ENCODE measurements at regions not wholly inside any gene's neighbourhood (a gene's known extent, or its start where the extent isn't known, plus 50 kb on each side); places are given as distances from the start of the nearest gene placed in this dataset.

GRCh38 chr2:120833127-120833675 lies 97.5 kb downstream of the GLI2 start:
- peak; percentile 42 for TF ChIP-seq RAD21 (IDR thresholded peaks at IDR 0.05; ENCODE audit: low read depth)
- no peak for TF ChIP-seq EZH2phosphoT487 (IDR thresholded peaks at IDR 0.05; ENCODE audit: borderline replicate concordance)
- Histone ChIP-seq H3K4me2 (ENCODE audit: low read length) (no peak overlapping the region), H3K9me2 (ENCODE audit: insufficient read depth) (no peaks in the 10 kb centered on the region), H2AFZ (ENCODE audit: low read depth, low read length, poor library complexity, severe bottlenecking) (no peak overlapping the region), H3K9ac (ENCODE audit: low read length) (no peak overlapping the region), H3K27me3 (ENCODE audit: insufficient read depth, low read length) (no peaks in the 10 kb centered on the region), H3K36me3 (ENCODE audit: control insufficient read depth in 1 of 2, insufficient read depth in 2 of 2, low read length in 2 of 2) (no peaks in the 10 kb centered on the region), H3K9me3 (ENCODE audit: control insufficient read depth in 1 of 2, insufficient read depth in 1 of 2, low read depth in 1 of 2, low read length in 2 of 2) (no peaks in the 10 kb centered on the region), H3K4me3 (replicated peaks in 1 of 2; ENCODE audit: low read depth in 1 of 2, low read length in 2 of 2) (no peak overlapping the region), H3K27ac (ENCODE audit: low read depth, low read length) (no peak overlapping the region), H3K4me1 (ENCODE audit: control insufficient read depth in 1 of 2, insufficient read depth in 2 of 2, low read length in 2 of 2) (no peaks in the 10 kb centered on the region), H4K20me1 (ENCODE audit: insufficient read depth) (no peaks in the 10 kb centered on the region), H3K79me2 (ENCODE audit: insufficient read depth, low read length) (no peaks in the 10 kb centered on the region)
- DNase-seq (ENCODE audit: low read depth, low spot score) (no peak), ATAC-seq (peak; percentile 36; the same call in 1 of the 2 replicates)
- CTCF ChIA-PET = no interaction called here
- intact Hi-C loops (cut with micrococcal nuclease) = no loop called here
- RAD21 ChIA-PET (ENCODE audit: low non-redundant PET in 1 of 2, low total read pairs in 2 of 2, uncharacterized antibody in 2 of 2, unreplicated experiment in 2 of 2) = no interaction called here
- BruUV-seq (replicated peaks) = no TSS peak
- POLR2A ChIA-PET = no interaction called here

- CTCF ChIA-PET = no interaction called here
- no peaks in the 10 kb centered on the region for H3K36me3 ChIP-seq (ENCODE audit: control insufficient read depth in 1 of 2, insufficient read depth in 2 of 2, low read length in 2 of 2)
- ATAC-seq = no peak
- no peak for TF ChIP-seq ATF3 (IDR thresholded peaks at IDR 0.05)
- TF ChIP-seq TCF7L2 (IDR thresholded peaks at IDR 0.05; ENCODE audit: borderline replicate concordance, extremely low read depth, insufficient read depth, insufficient read length) = no peak
- TF ChIP-seq ZBTB33 (IDR thresholded peaks at IDR 0.05; ENCODE audit: extremely low read depth, insufficient replicate concordance, low read length) = no peak
- TF ChIP-seq RAD21 (IDR thresholded peaks at IDR 0.05; ENCODE audit: low read depth) = no peak
- no peak for TF ChIP-seq SRF (IDR thresholded peaks at IDR 0.05; ENCODE audit: low read depth)
- TF ChIP-seq ZNF274 (IDR thresholded peaks at IDR 0.05; ENCODE audit: low read depth, low read length) = no peak
- TF ChIP-seq SP1 (IDR thresholded peaks at IDR 0.05; ENCODE audit: low read depth) = no peak
- no peak for TF ChIP-seq CTCF (IDR thresholded peaks at IDR 0.05 in 2 of 3, conservative IDR thresholded peaks at IDR 0.05 in 1 of 3; ENCODE audit: borderline replicate concordance in 1 of 3, insufficient read depth in 1 of 3, low read depth in 2 of 3, low read length in 2 of 3)
- no peak for TF ChIP-seq SIN3A (IDR thresholded peaks at IDR 0.05; ENCODE audit: low read depth)
- TF ChIP-seq EZH2 (IDR thresholded peaks at IDR 0.05) = no peak
- no peak for TF ChIP-seq EGR1 (IDR thresholded peaks at IDR 0.05; ENCODE audit: low read depth)
- no peak for TF ChIP-seq ELF1 (IDR thresholded peaks at IDR 0.05; ENCODE audit: borderline replicate concordance, low read depth)
- TF ChIP-seq JUND (IDR thresholded peaks at IDR 0.05) = no peak
- no peak for TF ChIP-seq FOSL1 (IDR thresholded peaks at IDR 0.05; ENCODE audit: low read depth)
- no peak for TF ChIP-seq POLR2AphosphoS5 (IDR thresholded peaks at IDR 0.05; ENCODE audit: low read depth, low read length)
- no peak for TF ChIP-seq CEBPB (IDR thresholded peaks at IDR 0.05; ENCODE audit: low read depth)
- TF ChIP-seq MAX (IDR thresholded peaks at IDR 0.05) = no peak
Observed at GRCh38 chr2:120834206-120834605, 98.5 kb downstream of the GLI2 start.

More at GRCh38 chr2:120834206-120834605, 98.5 kb downstream of the GLI2 start:
- DNase-seq (ENCODE audit: low read depth, low spot score) = no peak
- no peaks in the 10 kb centered on the region for H3K4me1 ChIP-seq (ENCODE audit: control insufficient read depth in 1 of 2, insufficient read depth in 2 of 2, low read length in 2 of 2)
- ChIA-PET RAD21 (ENCODE audit: low non-redundant PET in 1 of 2, low total read pairs in 2 of 2, uncharacterized antibody in 2 of 2, unreplicated experiment in 2 of 2) (no interaction called here), POLR2A (no interaction called here)
- H3K27me3 ChIP-seq (ENCODE audit: insufficient read depth, low read length) = no peaks in the 10 kb centered on the region
- no peak overlapping the region for H3K4me3 ChIP-seq (replicated peaks in 1 of 2; ENCODE audit: low read depth in 1 of 2, low read length in 2 of 2)
- no peaks in the 10 kb centered on the region for H4K20me1 ChIP-seq (ENCODE audit: insufficient read depth)
- H2AFZ ChIP-seq (ENCODE audit: low read depth, low read length, poor library complexity, severe bottlenecking) = no peak overlapping the region
- H3K9me2 ChIP-seq (ENCODE audit: insufficient read depth) = no peaks in the 10 kb centered on the region
- intact Hi-C loops (cut with micrococcal nuclease) = no loop called here
- no peak overlapping the region for H3K27ac ChIP-seq (ENCODE audit: low read depth, low read length)
- no peaks in the 10 kb centered on the region for H3K9me3 ChIP-seq (ENCODE audit: control insufficient read depth in 1 of 2, insufficient read depth in 1 of 2, low read depth in 1 of 2, low read length in 2 of 2)
- BruUV-seq (replicated peaks) = no TSS peak
- no peak overlapping the region for H3K4me2 ChIP-seq (ENCODE audit: low read length)
- H3K9ac ChIP-seq (ENCODE audit: low read length) = no peak overlapping the region
- no peaks in the 10 kb centered on the region for H3K79me2 ChIP-seq (ENCODE audit: insufficient read depth, low read length)
